ENCODE measurements at regions not wholly inside any gene's neighbourhood (a gene's known extent, or its start where the extent isn't known, plus 50 kb on each side); places are given as distances from the start of the nearest gene placed in this dataset.

- TF ChIP-seq CTCF (IDR thresholded peaks at IDR 0.05) (no peak), FOXM1 (IDR thresholded peaks at IDR 0.05; ENCODE audit: low read depth) (no peak), NRF1 (IDR thresholded peaks at IDR 0.05; ENCODE audit: low read depth, low read length) (no peak)
These were observed 140.4 kb upstream of the CDH6 start for GRCh38 chr5:31052937-31053658.

All from SK-N-SH (cell line).